Stomach (tissue), 4 donors: ENCODE measurements at regions not wholly inside any gene's neighbourhood (a gene's known extent, or its start where the extent isn't known, plus 50 kb on each side); places are given as distances from the start of the nearest gene placed in this dataset.

Experiments
- EP300 ChIP-seq: sonication (generic); formaldehyde crosslinking; IDR thresholded peaks from one replicate; pipeline ENCODE4 v1.6.1; 2017; ENCODE audit warnings: antibody characterized with exemption
- POLR2AphosphoS5 ChIP-seq, 3 donors: sonication (generic); formaldehyde crosslinking; IDR thresholded peaks; one replicate each; pipeline ENCODE4 v1.6.1; 2016; ENCODE audit warnings: antibody characterized with exemption in 3 of 3
- TF ChIP-seq, protein P1 (sequence below), 7 experiments: fragments of 450-650 bp in 4 of 7; fragments of 200-600 bp in 3 of 7; sonication (generic) in 3 of 7; IDR thresholded peaks; one replicate each; pipeline ENCODE4 v1.5.1; 2016 to 2019; ENCODE audit warnings: antibody characterized with exemption in 7 of 7, control low read depth in 2 of 7, mild to moderate bottlenecking in 1 of 7

DNA sequence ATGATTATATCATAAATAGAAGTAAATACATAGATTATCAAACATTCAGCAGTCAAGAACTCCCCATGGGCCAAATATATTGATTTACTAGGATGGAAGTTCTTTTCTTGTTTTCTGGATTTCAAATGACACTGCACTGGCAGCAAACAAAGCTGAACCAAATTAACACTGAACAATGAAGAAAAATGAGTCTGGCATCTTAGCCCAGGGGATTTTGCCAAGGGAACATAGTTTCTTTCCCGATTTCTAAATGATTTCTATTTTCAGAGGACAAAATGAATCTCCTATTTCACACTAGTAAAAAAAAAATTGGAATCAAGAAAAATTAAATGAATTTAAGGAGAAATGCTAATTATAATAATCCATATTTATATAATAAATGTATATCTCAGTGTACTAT lies 116.9 kb upstream of the FAM174A start:
- TF ChIP-seq, protein P1, sequence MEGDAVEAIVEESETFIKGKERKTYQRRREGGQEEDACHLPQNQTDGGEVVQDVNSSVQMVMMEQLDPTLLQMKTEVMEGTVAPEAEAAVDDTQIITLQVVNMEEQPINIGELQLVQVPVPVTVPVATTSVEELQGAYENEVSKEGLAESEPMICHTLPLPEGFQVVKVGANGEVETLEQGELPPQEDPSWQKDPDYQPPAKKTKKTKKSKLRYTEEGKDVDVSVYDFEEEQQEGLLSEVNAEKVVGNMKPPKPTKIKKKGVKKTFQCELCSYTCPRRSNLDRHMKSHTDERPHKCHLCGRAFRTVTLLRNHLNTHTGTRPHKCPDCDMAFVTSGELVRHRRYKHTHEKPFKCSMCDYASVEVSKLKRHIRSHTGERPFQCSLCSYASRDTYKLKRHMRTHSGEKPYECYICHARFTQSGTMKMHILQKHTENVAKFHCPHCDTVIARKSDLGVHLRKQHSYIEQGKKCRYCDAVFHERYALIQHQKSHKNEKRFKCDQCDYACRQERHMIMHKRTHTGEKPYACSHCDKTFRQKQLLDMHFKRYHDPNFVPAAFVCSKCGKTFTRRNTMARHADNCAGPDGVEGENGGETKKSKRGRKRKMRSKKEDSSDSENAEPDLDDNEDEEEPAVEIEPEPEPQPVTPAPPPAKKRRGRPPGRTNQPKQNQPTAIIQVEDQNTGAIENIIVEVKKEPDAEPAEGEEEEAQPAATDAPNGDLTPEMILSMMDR (IDR thresholded peaks at IDR 0.05) = no peak
- no peak for TF ChIP-seq EP300
- no peak for TF ChIP-seq POLR2AphosphoS5 (IDR thresholded peaks at IDR 0.05)
